HG02840 (cell line): ENCODE measurements at regions not wholly inside any gene's neighbourhood (a gene's known extent, or its start where the extent isn't known, plus 50 kb on each side); places are given as distances from the start of the nearest gene placed in this dataset.
"Not testable (repeated sequence)": the region's sequence is repeated elsewhere in the genome, so short reads cannot be mapped to it uniquely, and the experiment has no call there.

ENCODE experiments used
- ATAC-seq: cut with Tn5 transposase; IDR thresholded peaks from one replicate; pipeline ENCODE4 v1.9.1; 2021; ENCODE audit warnings: mild to moderate bottlenecking, moderate library complexity, moderate number of reproducible peaks; ENCODE audit not compliant: unreplicated experiment, low FRiP score

- ATAC-seq = no peak
Measured at GRCh38 chr20:53778736-53779135, 185.1 kb upstream of the ZNF217 start.

GRCh38 chr20:53778041-53778516 lies 184.4 kb upstream of the ZNF217 start:
- no peak for ATAC-seq

DNA sequence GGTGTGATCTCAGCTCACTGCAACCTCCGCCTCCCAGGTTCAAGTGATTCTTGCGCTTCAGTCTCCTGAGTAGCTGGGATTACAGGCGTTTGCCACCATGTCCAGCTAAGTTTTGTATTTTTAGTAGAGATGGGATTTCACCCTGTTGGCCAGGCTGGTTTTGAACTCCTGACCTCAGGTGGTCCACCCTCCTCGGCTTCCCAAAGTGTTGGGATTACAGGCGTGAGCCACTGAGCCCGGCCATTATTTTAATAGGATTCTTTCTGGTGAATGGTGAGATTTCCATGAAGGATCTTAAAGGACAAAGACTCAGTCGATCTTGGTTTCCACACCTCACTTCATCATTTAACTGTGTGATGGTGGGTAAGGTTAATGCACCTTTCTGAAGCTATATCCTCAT lies 183.8 kb upstream of the ZNF217 start:
- not testable (repeated sequence) for ATAC-seq

- ATAC-seq = no peak
Measured at GRCh38 chr20:53776858-53777257, 183.2 kb upstream of the ZNF217 start.

GRCh38 chr20:53774461-53775203 lies 181.0 kb upstream of the ZNF217 start:
- ATAC-seq = no peak

- no peak for ATAC-seq
Measured at GRCh38 chr20:53773792-53774401, 180.3 kb upstream of the ZNF217 start.

GRCh38 chr20:53773066-53773791 lies 179.6 kb upstream of the ZNF217 start:
- ATAC-seq = not testable (repeated sequence)

DNA sequence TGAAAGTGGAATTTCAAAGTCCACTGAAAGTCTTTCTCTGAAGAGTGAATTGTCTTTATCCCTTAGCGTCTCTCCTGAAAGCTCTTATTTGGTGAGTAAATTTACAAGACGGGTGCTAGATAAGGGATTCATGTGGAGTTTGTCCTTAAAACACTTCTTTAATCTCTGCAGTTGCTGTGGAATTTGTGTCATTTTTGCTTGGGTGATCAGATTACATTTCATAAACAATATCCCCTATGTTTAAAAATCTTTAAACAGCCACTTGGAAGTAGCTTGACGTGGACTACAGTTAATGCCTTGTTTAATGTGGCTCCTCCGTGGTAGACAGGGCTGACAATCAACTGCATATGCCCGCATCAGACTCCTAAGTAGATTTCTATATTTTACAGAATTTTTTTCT lies 175.4 kb upstream of the ZNF217 start:
- ATAC-seq = no peak

DNA sequence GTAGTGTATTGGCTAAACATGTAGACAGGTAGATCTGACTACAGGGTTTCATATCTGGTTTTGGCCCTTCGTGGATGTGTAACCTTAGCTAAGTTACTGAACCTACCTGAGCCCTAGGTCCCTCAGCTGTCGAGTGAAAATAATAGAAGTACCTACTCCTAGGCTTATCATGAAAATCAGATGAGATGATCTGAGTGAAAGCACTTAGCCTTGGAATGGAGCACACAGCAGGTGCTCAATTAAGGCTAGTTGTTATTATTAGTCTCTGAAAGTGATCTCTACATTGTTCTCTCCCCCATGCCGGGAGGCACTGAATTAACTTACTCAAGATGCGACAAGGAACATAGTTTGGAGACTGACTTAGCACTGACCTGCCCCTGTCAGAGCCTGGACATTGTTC lies 174.7 kb upstream of the ZNF217 start:
- ATAC-seq = no peak

- no peak for ATAC-seq
Measured at GRCh38 chr20:53767206-53767930, 173.7 kb upstream of the ZNF217 start.

DNA sequence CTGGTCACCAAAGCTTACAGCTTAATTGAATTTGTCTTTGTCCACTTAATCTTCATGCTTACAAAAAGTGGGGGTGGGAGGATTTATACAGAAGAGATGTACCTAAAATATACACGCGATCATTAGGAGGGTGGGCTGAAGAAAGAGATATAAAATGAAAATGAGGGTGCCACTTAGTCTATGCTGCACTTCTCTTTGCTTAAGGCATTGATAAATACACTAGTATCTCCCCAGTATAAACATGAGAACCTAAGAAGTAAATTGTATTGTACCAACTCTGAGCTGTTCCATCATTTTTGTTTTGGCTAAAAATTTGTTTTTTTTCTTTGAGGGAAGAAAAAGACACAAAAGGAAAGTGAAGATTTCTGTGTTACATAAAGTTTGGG lies 170.8 kb upstream of the ZNF217 start:
- ATAC-seq = no peak

GRCh38 chr20:53763707-53764414 lies 170.2 kb upstream of the ZNF217 start:
- ATAC-seq = no peak

DNA sequence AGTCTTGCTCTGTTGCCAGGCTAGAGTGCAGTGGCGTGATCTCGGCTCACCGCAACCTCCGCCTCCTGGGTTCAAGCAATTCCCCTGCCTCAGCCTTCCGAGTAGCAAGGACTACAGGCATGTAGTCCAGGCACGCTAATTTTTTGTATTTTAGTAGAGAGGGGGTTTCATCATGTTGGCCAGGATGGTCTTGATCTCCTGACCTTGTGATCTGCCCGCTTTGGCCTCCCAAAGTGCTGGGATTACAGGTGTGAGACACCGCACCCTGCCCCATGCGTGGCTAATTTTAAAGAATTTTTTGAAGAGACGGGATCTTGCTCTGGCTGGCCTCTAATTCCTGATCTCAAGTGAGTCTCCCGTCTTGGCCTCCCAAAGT lies 168.8 kb upstream of the ZNF217 start:
- not testable (repeated sequence) for ATAC-seq

DNA sequence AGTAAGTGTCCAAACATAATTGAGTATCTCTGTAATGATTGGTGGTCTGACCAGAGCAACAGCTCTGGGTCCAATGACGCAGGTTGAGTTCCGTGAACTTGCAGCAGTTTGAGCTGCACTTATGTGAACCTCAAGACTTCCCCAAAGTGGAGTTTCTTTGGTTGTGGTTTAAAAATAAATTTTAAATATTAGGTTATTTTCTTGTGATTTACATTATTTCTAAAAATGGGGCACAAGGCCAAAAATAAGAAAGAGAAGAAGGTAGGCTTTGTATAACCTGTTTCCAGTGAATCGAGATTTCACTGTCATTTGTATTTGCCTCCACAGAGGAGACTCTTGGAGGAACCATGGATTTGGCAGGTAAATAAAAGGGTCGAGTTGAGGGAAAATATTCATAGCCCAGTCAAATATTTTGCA lies 166.4 kb upstream of the ZNF217 start:
- no peak for ATAC-seq

- ATAC-seq = no peak
Measured at GRCh38 chr20:53757472-53757913, 163.9 kb upstream of the ZNF217 start.

- no peak for ATAC-seq
Measured at GRCh38 chr20:53755733-53756531, 162.3 kb upstream of the ZNF217 start.

- no peak for ATAC-seq
Measured at GRCh38 chr20:53753880-53754459, 160.3 kb upstream of the ZNF217 start.

DNA sequence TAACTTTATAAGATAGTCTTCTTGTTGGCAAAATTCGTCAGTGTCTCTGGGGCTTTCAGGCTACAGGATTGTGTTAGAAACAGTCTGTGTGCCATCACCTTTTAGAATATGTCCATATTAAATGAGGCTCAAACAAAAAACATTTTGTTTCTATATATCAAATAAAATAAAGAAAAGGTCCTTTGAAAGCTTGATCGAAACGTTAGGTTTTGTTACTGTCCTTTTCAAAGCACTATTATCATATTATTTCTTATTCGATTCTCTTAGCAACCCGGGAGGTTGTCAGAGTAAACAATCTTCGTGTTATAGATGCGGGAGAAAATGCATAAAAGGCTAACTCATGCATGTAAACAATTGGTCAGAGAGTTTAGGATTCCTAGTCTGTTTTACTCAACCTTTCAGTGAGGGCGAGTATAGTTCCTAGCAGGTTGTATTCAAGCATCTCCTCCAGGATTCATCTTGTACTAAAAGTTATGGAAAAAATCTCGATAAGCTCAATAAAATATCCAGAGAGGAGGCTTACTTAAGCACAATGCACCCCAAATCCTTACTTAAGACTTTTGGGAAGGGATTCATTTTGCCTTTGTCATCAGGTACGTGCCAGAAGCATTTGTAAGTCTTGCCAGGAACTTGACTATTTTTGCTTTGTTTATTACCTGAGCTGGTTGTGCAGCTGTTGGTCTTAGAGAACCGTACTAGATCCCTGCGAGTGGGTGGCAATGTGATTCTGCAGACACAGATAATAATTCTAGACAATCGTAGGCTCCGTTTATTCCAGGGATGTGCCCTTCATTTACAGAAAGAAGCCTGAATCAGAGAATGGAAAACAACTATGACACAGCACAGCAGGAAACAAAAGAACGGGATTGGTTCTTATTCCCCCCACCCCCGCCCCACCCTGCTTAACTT lies 159.6 kb upstream of the ZNF217 start:
- ATAC-seq = no peak
